ENCODE measurements at regions not wholly inside any gene's neighbourhood (a gene's known extent, or its start where the extent isn't known, plus 50 kb on each side); places are given as distances from the start of the nearest gene placed in this dataset.
"Not testable (repeated sequence)": the region's sequence is repeated elsewhere in the genome, so short reads cannot be mapped to it uniquely, and the experiment has no call there.

DNA sequence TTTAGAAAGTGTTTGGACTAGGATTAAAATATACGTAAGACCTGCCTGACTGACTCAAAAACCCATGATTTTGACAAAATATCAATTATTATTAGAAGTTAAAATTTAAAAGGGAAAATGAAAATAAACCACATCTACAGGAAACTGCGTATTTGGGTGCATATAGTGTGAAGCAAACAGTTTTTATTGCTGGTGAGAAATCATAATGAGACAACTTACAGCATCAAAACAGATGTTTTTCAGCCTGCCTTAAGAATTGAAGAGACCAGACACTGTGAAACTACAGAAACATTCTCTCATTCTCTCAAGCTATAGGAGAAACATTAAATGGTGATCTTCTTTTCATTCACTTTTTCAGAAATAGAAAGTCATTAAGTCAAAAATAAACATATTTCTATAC lies 62.9 kb downstream of the RAD51AP2 start:
- Histone ChIP-seq H3K9ac (ENCODE audit: extremely low read depth, insufficient read length, low read length) (no peak overlapping the region), H2BK5ac (ENCODE audit: insufficient read length, low read length) (no peak overlapping the region), H3K4me2 (ENCODE audit: insufficient read depth, insufficient read length, low read length) (no peak overlapping the region), H3K9me3 (ENCODE audit: control insufficient read depth, low read depth, low read length) (no peaks in the 10 kb centered on the region), H3K23me2 (ENCODE audit: insufficient read length, low read depth, low read length, poor library complexity, severe bottlenecking) (no peaks in the 10 kb centered on the region), H3K56ac (ENCODE audit: insufficient read length, low read depth, low read length) (no peak overlapping the region), H2BK15ac (ENCODE audit: low read depth, low read length) (no peak overlapping the region), H4K20me1 (ENCODE audit: control insufficient read depth, insufficient read depth, insufficient read length) (no peaks in the 10 kb centered on the region), H2AK5ac (ENCODE audit: insufficient read length, low read length) (no peak overlapping the region), H3K18ac (ENCODE audit: insufficient read length, low read depth, low read length) (no peak overlapping the region), H3K23ac (ENCODE audit: insufficient read length, low read depth, low read length) (no peak overlapping the region), H4K5ac (ENCODE audit: insufficient read length, low read depth, low read length) (no peak overlapping the region), H4K8ac (replicated peaks; ENCODE audit: insufficient read length, low read depth, low read length) (no peak overlapping the region), H2BK20ac (ENCODE audit: low read depth, low read length, poor library complexity, severe bottlenecking) (no peak overlapping the region), H2BK120ac (ENCODE audit: low read depth, low read length, poor library complexity, severe bottlenecking) (no peak overlapping the region), H2BK12ac (ENCODE audit: insufficient read length, low read depth, low read length) (no peak overlapping the region), H4K91ac (ENCODE audit: insufficient read length, low read depth, low read length) (no peak overlapping the region), H3K14ac (ENCODE audit: insufficient read depth, low read length) (no peak overlapping the region), H3K79me1 (ENCODE audit: insufficient read depth, low read depth, low read length, poor library complexity, severe bottlenecking) (no peaks in the 10 kb centered on the region), H3K79me2 (ENCODE audit: insufficient read depth, low read length) (no peaks in the 10 kb centered on the region), H2AFZ (ENCODE audit: low read length) (no peak overlapping the region), H3K4ac (ENCODE audit: low read depth, low read length) (no peak overlapping the region), H3K4me1 (ENCODE audit: insufficient read depth, low read length) (peaks cover 2% of the 10 kb centered on the region; the same call in 1 of the 2 replicates), H3T11ph (ENCODE audit: low read length) (no peak overlapping the region), H3K27ac (ENCODE audit: insufficient read length, low read depth, low read length) (no peak overlapping the region), H3K27me3 (ENCODE audit: insufficient read depth, low read length) (no peaks in the 10 kb centered on the region)
- peaks cover 17 to 19% of the 10 kb centered on the region in 2 experiments for H3K4me1 Mint-ChIP-seq
- no peak overlapping the region for H3K4me3 Mint-ChIP-seq
- no peaks in the 10 kb centered on the region for H3K36me3 Mint-ChIP-seq (ENCODE audit: insufficient read depth in 1 of 3, low read depth in 3 of 3)
- no peaks in the 10 kb centered on the region for H3K27me3 Mint-ChIP-seq (ENCODE audit: low read depth)
- TF ChIP-seq, protein P1, sequence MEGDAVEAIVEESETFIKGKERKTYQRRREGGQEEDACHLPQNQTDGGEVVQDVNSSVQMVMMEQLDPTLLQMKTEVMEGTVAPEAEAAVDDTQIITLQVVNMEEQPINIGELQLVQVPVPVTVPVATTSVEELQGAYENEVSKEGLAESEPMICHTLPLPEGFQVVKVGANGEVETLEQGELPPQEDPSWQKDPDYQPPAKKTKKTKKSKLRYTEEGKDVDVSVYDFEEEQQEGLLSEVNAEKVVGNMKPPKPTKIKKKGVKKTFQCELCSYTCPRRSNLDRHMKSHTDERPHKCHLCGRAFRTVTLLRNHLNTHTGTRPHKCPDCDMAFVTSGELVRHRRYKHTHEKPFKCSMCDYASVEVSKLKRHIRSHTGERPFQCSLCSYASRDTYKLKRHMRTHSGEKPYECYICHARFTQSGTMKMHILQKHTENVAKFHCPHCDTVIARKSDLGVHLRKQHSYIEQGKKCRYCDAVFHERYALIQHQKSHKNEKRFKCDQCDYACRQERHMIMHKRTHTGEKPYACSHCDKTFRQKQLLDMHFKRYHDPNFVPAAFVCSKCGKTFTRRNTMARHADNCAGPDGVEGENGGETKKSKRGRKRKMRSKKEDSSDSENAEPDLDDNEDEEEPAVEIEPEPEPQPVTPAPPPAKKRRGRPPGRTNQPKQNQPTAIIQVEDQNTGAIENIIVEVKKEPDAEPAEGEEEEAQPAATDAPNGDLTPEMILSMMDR (conservative IDR thresholded peaks at IDR 0.05): no peak
- H3K27ac Mint-ChIP-seq: no peak overlapping the region
- no CpG with 5 or more reads among the region's 2 CpGs for WGBS (ENCODE audit: extremely low coverage, insufficient read length, low lambda C conversion rate)
- DNase-seq: no peak
- H3K9me3 Mint-ChIP-seq: no peaks in the 10 kb centered on the region; a peak in 1 of 5 replicates

DNA sequence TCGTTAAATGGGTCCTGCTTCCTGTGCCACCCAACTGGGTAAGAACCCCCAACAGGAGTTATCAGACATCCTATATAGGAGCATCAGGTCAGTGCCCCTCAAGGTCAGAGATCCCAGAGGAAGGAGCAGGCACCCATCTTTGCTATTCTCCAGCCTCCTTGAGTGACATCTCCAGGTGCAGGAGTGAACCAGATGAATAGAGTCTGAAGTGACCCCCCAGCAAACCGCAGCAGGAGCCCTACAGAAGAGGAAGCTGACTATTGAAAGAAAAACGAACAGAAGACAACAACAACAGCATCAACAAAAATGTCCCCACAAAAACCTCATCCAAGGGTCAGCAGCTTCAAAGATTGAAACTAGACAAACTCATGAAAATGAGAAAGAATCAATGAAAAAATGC lies 72.0 kb downstream of the RAD51AP2 start:
- not testable (repeated sequence) for H3K79me2 ChIP-seq (ENCODE audit: insufficient read depth, low read length); H3K56ac ChIP-seq (ENCODE audit: insufficient read length, low read depth, low read length); H2AK5ac ChIP-seq (ENCODE audit: insufficient read length, low read length); DNase-seq; H3K9ac ChIP-seq (ENCODE audit: extremely low read depth, insufficient read length, low read length); H4K8ac ChIP-seq (replicated peaks; ENCODE audit: insufficient read length, low read depth, low read length); H4K91ac ChIP-seq (ENCODE audit: insufficient read length, low read depth, low read length); H2BK20ac ChIP-seq (ENCODE audit: low read depth, low read length, poor library complexity, severe bottlenecking); H2BK12ac ChIP-seq (ENCODE audit: insufficient read length, low read depth, low read length); H3K79me1 ChIP-seq (ENCODE audit: insufficient read depth, low read depth, low read length, poor library complexity, severe bottlenecking); H4K5ac ChIP-seq (ENCODE audit: insufficient read length, low read depth, low read length); H2BK15ac ChIP-seq (ENCODE audit: low read depth, low read length); H3K4me2 ChIP-seq (ENCODE audit: insufficient read depth, insufficient read length, low read length); H3K4me3 Mint-ChIP-seq; H3K27ac Mint-ChIP-seq; H2BK120ac ChIP-seq (ENCODE audit: low read depth, low read length, poor library complexity, severe bottlenecking); H3K14ac ChIP-seq (ENCODE audit: insufficient read depth, low read length); H3K4ac ChIP-seq (ENCODE audit: low read depth, low read length); H3T11ph ChIP-seq (ENCODE audit: low read length); H3K27me3 ChIP-seq (ENCODE audit: insufficient read depth, low read length); H3K27ac ChIP-seq (ENCODE audit: insufficient read length, low read depth, low read length); H3K23me2 ChIP-seq (ENCODE audit: insufficient read length, low read depth, low read length, poor library complexity, severe bottlenecking); H3K9me3 Mint-ChIP-seq; H3K4me1 ChIP-seq (ENCODE audit: insufficient read depth, low read length); H3K9me3 ChIP-seq (ENCODE audit: control insufficient read depth, low read depth, low read length); H2BK5ac ChIP-seq (ENCODE audit: insufficient read length, low read length); H4K20me1 ChIP-seq (ENCODE audit: control insufficient read depth, insufficient read depth, insufficient read length); H3K27me3 Mint-ChIP-seq (ENCODE audit: low read depth); H3K18ac ChIP-seq (ENCODE audit: insufficient read length, low read depth, low read length); H3K23ac ChIP-seq (ENCODE audit: insufficient read length, low read depth, low read length); H2AFZ ChIP-seq (ENCODE audit: low read length)
- WGBS (ENCODE audit: extremely low coverage, insufficient read length, low lambda C conversion rate): no CpG with 5 or more reads among the region's 3 CpGs
- Mint-ChIP-seq H3K36me3 (ENCODE audit: insufficient read depth in 1 of 3, low read depth in 3 of 3) (peaks cover 0 to 13% (median 3%) of the 10 kb centered on the region in 3 experiments; a peak in 3 of 7 replicates), H3K4me1 (peaks cover 8 to 13% of the 10 kb centered on the region in 2 experiments)

Data from H9 (cell line).